ENCODE measurements at regions not wholly inside any gene's neighbourhood (a gene's known extent, or its start where the extent isn't known, plus 50 kb on each side); places are given as distances from the start of the nearest gene placed in this dataset.

- TF ChIP-seq, protein P1, sequence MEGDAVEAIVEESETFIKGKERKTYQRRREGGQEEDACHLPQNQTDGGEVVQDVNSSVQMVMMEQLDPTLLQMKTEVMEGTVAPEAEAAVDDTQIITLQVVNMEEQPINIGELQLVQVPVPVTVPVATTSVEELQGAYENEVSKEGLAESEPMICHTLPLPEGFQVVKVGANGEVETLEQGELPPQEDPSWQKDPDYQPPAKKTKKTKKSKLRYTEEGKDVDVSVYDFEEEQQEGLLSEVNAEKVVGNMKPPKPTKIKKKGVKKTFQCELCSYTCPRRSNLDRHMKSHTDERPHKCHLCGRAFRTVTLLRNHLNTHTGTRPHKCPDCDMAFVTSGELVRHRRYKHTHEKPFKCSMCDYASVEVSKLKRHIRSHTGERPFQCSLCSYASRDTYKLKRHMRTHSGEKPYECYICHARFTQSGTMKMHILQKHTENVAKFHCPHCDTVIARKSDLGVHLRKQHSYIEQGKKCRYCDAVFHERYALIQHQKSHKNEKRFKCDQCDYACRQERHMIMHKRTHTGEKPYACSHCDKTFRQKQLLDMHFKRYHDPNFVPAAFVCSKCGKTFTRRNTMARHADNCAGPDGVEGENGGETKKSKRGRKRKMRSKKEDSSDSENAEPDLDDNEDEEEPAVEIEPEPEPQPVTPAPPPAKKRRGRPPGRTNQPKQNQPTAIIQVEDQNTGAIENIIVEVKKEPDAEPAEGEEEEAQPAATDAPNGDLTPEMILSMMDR (conservative IDR thresholded peaks at IDR 0.05; ENCODE audit: low read depth, low read length): no peak
- no peak for DNase-seq (ENCODE audit: low read depth)
Observed at GRCh38 chr13:59340581-59340980, 823.1 kb downstream of the DIAPH3 start.

GRCh38 chr13:59342400-59342799, 821.3 kb downstream of the DIAPH3 start:
- TF ChIP-seq, protein P1 (conservative IDR thresholded peaks at IDR 0.05; ENCODE audit: low read depth, low read length): no peak
- no peak overlapping the region for H3K4me3 ChIP-seq (ENCODE audit: low read length)
- no peak for DNase-seq (ENCODE audit: low read depth)

More at GRCh38 chr13:59340581-59340980, 823.1 kb downstream of the DIAPH3 start:
- no peak overlapping the region for H3K4me3 ChIP-seq (ENCODE audit: low read length)

DNA sequence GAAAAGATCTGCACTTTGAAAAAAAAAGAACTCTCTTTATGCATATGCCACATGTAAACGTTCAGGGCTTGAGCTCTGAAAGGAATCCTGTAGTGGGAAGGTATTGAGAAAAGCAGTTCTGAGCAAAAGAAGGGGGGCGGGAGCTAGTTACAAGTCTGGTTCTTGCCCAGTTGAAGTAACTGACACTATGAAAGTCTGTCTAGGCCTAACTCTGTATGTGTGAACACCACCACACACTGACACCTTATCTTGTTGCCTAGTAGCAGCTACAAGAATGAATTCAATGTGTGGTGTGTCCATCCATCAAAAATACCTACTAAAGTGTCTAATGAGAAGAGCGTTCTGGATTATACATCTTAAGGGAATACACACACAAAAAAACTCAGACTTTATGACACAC, 820.6 kb downstream of the DIAPH3 start:
- no peak for DNase-seq (ENCODE audit: low read depth)
- no peak overlapping the region for H3K4me3 ChIP-seq (ENCODE audit: low read length)
- TF ChIP-seq, protein P1 (conservative IDR thresholded peaks at IDR 0.05; ENCODE audit: low read depth, low read length): no peak

DNA sequence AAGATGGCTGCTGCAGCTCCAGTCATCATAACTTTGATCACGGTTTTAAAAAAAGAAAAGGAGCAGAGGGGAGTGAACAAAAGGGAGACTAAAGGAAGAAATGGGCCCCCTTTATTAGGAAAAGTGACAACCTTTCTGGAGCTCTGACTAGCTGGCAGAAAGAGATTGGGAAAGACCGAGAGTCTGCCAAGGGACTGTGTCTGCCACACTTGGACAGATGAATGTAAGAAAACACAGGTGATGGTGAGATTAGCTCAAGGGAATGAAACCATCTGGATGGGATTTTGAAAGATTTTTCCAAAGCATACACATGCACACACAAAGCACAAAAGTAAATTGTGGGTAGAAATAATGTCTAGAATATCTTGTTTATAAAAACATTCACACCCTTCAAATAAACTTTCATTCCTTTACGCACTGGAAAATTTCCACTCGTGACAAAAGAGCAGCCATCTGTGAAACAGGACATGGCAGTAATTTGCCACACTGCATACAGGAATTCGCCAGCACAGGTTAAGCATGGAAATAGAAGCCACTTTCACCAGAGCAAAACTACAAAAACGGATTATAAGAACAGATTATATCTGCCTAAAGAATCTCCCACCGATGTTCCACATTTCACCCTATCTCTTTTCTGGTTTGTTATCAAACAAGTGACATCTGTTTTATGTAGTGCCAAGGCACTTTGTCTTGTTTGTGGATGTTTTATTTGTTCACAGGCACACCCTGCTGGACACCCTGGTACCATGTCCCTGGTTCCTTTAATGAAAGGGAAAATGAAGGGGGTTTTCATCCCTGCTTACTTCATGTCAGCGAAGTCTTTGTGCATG, 819.5 kb downstream of the DIAPH3 start:
- TF ChIP-seq, protein P1 (conservative IDR thresholded peaks at IDR 0.05; ENCODE audit: low read depth, low read length): no peak
- H3K4me3 ChIP-seq (ENCODE audit: low read length): no peak overlapping the region
- DNase-seq (ENCODE audit: low read depth): no peak

GRCh38 chr13:59345311-59345710, 818.4 kb downstream of the DIAPH3 start:
- no peak overlapping the region for H3K4me3 ChIP-seq (ENCODE audit: low read length)
- TF ChIP-seq, protein P1 (conservative IDR thresholded peaks at IDR 0.05; ENCODE audit: low read depth, low read length): no peak
- DNase-seq (ENCODE audit: low read depth): no peak

GRCh38 chr13:59346999-59347723, 816.6 kb downstream of the DIAPH3 start:
- DNase-seq (ENCODE audit: low read depth): no peak
- H3K4me3 ChIP-seq (ENCODE audit: low read length): no peak overlapping the region
- TF ChIP-seq, protein P1 (conservative IDR thresholded peaks at IDR 0.05; ENCODE audit: low read depth, low read length): no peak
